MCF 10A (cell line): ENCODE measurements at regions not wholly inside any gene's neighbourhood (a gene's known extent, or its start where the extent isn't known, plus 50 kb on each side); places are given as distances from the start of the nearest gene placed in this dataset.

Source experiments
- BruUV-seq: library from RNA; stranded (reverse); fragments of 400-500 nt; replicated peaks from 2 replicates; lab custom pipeline; 2021; lab: Mats Ljungman, UMichigan
- CTCF ChIA-PET: fragments of 300-600 bp; sonication (Branson Sonifier 250); formaldehyde crosslinking; extraction: SDS; loops from one replicate; lab custom pipeline; 2021; ENCODE audit warnings: antibody characterized with exemption, inconsistent platforms; lab: Yijun Ruan, JAX
- POLR2A ChIA-PET: fragments of 300-600, 350-650 bp; sonication (Branson Sonifier 250); formaldehyde crosslinking; extraction: SDS; loops from one replicate; lab custom pipeline; 2020; ENCODE audit warnings: antibody characterized with exemption, inconsistent platforms; lab: Yijun Ruan, JAX
- DNase-seq: peaks from one replicate; pipeline ENCODE4 v3.0.0-alpha.2; 2018; ENCODE audit not compliant: unreplicated experiment
- H3K27ac Mint-ChIP-seq: one replicate; pipeline ENCODE4 v1.8.0; 2022; ENCODE audit warnings: mild to moderate bottlenecking, low read depth, mixed read lengths; ENCODE audit not compliant: unreplicated experiment
- H3K27me3 Mint-ChIP-seq: one replicate; pipeline ENCODE4 v1.8.0; 2022; ENCODE audit warnings: mixed read lengths; ENCODE audit not compliant: insufficient read depth, unreplicated experiment
- H3K36me3 Mint-ChIP-seq: one replicate; pipeline ENCODE4 v1.8.0; 2022; ENCODE audit warnings: mild to moderate bottlenecking, moderate library complexity, mixed read lengths; ENCODE audit not compliant: insufficient read depth, unreplicated experiment
- H3K4me1 Mint-ChIP-seq: one replicate; pipeline ENCODE4 v1.8.0; 2022; ENCODE audit warnings: mixed read lengths; ENCODE audit not compliant: insufficient read depth, unreplicated experiment
- H3K4me3 Mint-ChIP-seq: one replicate; pipeline ENCODE4 v1.8.0; 2022; ENCODE audit warnings: mild to moderate bottlenecking, moderate library complexity, mixed read lengths; ENCODE audit not compliant: unreplicated experiment
- H3K9me3 Mint-ChIP-seq: one replicate; pipeline ENCODE4 v1.8.0; 2022; ENCODE audit warnings: mixed read lengths; ENCODE audit not compliant: unreplicated experiment
- intact Hi-C: fragments of 100-400 bp; cut with micrococcal nuclease; formaldehyde crosslinking; loops from 2 replicates; pipeline ENCODE4 v1.14.1; 2022
- TF ChIP-seq, protein P1 (sequence below): fragments of 200-600 bp; IDR thresholded peaks from one replicate; pipeline ENCODE4 v1.8.0; 2022; ENCODE audit warnings: antibody characterized with exemption, mild to moderate bottlenecking; ENCODE audit not compliant: unreplicated experiment

DNA sequence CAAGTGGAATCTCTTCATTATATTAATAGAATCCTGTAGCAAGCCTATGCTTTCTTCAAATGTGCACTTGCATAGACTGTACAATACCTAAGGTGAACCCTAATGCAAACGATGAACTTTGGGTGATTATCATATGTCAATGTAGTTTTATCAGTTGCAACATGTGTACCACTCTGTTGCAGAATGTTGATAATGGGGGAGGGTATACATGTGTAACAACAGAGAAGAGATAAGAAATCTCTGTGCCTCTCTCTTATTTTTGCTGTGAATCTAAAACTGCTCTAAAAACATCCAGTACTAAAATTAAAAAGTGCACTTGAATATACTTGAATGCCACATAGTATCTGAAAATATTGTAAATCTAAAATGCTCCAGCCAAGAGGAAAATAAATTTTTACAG lies 820.8 kb upstream of the MIR17HG start:
- Mint-ChIP-seq H3K4me3 (no peak overlapping the region), H3K4me1 (no peaks in the 10 kb centered on the region), H3K36me3 (no peaks in the 10 kb centered on the region), H3K9me3 (peaks cover 11% of the 10 kb centered on the region), H3K27ac (no peak overlapping the region), H3K27me3 (no peaks in the 10 kb centered on the region)
- TF ChIP-seq, protein P1, sequence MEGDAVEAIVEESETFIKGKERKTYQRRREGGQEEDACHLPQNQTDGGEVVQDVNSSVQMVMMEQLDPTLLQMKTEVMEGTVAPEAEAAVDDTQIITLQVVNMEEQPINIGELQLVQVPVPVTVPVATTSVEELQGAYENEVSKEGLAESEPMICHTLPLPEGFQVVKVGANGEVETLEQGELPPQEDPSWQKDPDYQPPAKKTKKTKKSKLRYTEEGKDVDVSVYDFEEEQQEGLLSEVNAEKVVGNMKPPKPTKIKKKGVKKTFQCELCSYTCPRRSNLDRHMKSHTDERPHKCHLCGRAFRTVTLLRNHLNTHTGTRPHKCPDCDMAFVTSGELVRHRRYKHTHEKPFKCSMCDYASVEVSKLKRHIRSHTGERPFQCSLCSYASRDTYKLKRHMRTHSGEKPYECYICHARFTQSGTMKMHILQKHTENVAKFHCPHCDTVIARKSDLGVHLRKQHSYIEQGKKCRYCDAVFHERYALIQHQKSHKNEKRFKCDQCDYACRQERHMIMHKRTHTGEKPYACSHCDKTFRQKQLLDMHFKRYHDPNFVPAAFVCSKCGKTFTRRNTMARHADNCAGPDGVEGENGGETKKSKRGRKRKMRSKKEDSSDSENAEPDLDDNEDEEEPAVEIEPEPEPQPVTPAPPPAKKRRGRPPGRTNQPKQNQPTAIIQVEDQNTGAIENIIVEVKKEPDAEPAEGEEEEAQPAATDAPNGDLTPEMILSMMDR = no peak
- ChIA-PET CTCF (no interaction called here), POLR2A (interaction anchor here (0.6 kb wide), 1 partner anchor 1170 kb away, joined by 3 read pairs; no protein-coding TSS in a partner anchor)
- BruUV-seq = no TSS peak
- intact Hi-C loops = no loop called here
- DNase-seq = no peak

DNA sequence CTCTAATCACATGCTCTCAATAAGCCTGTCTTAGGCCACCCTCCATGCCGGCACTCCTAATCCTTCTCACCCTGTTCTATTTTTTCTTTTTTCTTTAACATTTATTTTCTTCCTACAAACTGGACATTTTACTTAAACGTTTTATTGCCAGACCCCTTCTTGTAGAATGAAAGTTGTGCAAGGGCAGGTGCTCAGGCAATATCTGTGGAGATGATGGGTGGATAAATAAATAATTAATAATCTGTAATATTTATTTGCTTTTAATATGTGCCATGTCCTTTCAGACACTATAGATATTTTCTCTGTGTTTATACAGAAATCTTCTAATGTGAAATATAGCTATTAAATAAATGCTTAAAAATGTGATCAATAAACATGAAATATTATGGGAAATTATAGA lies 815.7 kb upstream of the MIR17HG start:
- Mint-ChIP-seq H3K4me1 (no peaks in the 10 kb centered on the region), H3K27ac (no peak overlapping the region), H3K36me3 (no peaks in the 10 kb centered on the region), H3K27me3 (no peaks in the 10 kb centered on the region), H3K9me3 (no peaks in the 10 kb centered on the region), H3K4me3 (no peak overlapping the region)
- intact Hi-C loops = no loop called here
- ChIA-PET CTCF (interaction anchor here (0.7 kb wide), 1 partner anchor 222 kb away, joined by 3 read pairs; no protein-coding TSS in a partner anchor), POLR2A (no interaction called here)
- TF ChIP-seq, protein P1 = no peak
- BruUV-seq = no TSS peak
- no peak for DNase-seq

GRCh38 chr13:90532861-90533492 lies 814.5 kb upstream of the MIR17HG start:
- Mint-ChIP-seq H3K4me1 (no peaks in the 10 kb centered on the region), H3K4me3 (no peak overlapping the region), H3K36me3 (no peaks in the 10 kb centered on the region), H3K27ac (no peak overlapping the region), H3K9me3 (no peaks in the 10 kb centered on the region), H3K27me3 (no peaks in the 10 kb centered on the region)
- CTCF ChIA-PET = interaction anchor here (0.6 kb wide), 1 partner anchor 240 kb away, joined by 3 read pairs; no protein-coding TSS in a partner anchor
- no TSS peak for BruUV-seq
- intact Hi-C loops = no loop called here
- no peak for DNase-seq
- POLR2A ChIA-PET = no interaction called here
- TF ChIP-seq, protein P1 = no peak

DNA sequence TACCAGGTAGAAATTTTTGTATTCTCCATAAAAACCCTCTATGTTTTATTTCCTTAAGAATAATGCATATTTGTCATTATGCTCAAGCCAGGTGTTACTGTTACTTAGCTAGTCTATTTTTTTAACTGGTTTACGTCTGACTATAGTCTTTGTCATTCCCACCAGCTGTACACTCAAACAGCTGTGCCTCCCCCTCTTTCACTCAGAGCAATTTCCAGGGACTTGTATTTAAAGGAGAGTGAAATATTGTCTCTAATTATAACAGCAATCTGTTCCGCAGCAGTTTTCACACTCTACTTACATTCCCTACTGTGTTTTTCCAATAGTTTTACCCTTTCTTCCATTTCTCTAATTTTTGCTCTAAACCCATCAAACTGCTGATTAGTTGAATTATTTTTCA lies 813.6 kb upstream of the MIR17HG start:
- H3K4me3 Mint-ChIP-seq = no peak overlapping the region
- H3K4me1 Mint-ChIP-seq = no peaks in the 10 kb centered on the region
- peaks cover 7% of the 10 kb centered on the region for H3K9me3 Mint-ChIP-seq
- H3K27me3 Mint-ChIP-seq = no peaks in the 10 kb centered on the region
- TF ChIP-seq, protein P1 = no peak
- H3K36me3 Mint-ChIP-seq = no peaks in the 10 kb centered on the region
- no peak overlapping the region for H3K27ac Mint-ChIP-seq
- ChIA-PET POLR2A (no interaction called here), CTCF (no interaction called here)
- DNase-seq = no peak
- no TSS peak for BruUV-seq
- intact Hi-C loops = no loop called here
